GM12875 (cell line): ENCODE measurements at regions not wholly inside any gene's neighbourhood (a gene's known extent, or its start where the extent isn't known, plus 50 kb on each side); places are given as distances from the start of the nearest gene placed in this dataset.

Experiments
- H3K4me3 ChIP-seq: one replicate; pipeline ENCODE4 v1.5.1; 2011; ENCODE audit warnings: low read depth, low read length, control low read depth
- TF ChIP-seq, protein P1 (sequence below): IDR thresholded peaks from 2 replicates; pipeline ENCODE4 v1.5.1; 2011; ENCODE audit warnings: low read depth, mild to moderate bottlenecking, control low read depth, inconsistent platforms, low read length, moderate library complexity, borderline replicate concordance; ENCODE audit not compliant: insufficient read depth

DNA sequence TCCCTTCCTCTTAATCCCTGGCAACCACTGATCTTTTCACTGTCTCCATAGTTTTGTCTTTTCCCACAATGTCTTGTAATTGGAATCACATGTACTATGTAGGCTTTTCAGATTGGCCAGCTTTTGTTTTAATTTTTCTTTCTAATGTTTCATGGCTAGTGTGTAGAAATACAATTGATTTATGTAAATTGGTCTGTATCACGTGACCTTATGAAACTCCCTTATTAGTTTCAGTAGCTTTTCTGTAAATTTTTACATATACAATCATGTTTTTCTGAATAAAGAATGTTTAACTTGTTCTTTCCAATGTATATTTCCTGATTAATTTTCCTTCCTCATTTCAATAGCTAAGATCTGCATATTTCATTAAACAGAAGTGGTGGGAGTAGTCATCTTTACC is 319.3 kb downstream of the MDFIC start:
- TF ChIP-seq, protein P1, sequence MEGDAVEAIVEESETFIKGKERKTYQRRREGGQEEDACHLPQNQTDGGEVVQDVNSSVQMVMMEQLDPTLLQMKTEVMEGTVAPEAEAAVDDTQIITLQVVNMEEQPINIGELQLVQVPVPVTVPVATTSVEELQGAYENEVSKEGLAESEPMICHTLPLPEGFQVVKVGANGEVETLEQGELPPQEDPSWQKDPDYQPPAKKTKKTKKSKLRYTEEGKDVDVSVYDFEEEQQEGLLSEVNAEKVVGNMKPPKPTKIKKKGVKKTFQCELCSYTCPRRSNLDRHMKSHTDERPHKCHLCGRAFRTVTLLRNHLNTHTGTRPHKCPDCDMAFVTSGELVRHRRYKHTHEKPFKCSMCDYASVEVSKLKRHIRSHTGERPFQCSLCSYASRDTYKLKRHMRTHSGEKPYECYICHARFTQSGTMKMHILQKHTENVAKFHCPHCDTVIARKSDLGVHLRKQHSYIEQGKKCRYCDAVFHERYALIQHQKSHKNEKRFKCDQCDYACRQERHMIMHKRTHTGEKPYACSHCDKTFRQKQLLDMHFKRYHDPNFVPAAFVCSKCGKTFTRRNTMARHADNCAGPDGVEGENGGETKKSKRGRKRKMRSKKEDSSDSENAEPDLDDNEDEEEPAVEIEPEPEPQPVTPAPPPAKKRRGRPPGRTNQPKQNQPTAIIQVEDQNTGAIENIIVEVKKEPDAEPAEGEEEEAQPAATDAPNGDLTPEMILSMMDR = no peak
- H3K4me3 ChIP-seq = no peak overlapping the region

DNA sequence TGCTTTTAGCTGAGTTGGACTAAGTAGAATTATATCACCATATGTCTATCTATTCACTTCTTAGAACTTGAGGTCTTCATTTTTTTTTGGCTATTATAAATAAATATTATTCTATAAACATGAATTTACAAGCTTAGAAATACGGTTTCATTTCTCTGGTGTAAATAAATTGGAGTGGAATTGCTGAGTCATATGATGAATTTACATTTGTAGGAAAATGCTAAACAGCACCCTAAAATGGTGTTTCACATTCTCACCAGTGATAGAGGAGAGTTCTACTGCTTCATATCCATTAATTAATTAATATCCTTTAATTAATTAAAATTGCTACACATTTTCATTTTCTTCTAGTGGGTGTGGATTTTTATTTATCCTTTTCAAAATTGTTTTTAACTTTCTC is 318.3 kb downstream of the MDFIC start:
- TF ChIP-seq, protein P1 = no peak
- H3K4me3 ChIP-seq = no peak overlapping the region

DNA sequence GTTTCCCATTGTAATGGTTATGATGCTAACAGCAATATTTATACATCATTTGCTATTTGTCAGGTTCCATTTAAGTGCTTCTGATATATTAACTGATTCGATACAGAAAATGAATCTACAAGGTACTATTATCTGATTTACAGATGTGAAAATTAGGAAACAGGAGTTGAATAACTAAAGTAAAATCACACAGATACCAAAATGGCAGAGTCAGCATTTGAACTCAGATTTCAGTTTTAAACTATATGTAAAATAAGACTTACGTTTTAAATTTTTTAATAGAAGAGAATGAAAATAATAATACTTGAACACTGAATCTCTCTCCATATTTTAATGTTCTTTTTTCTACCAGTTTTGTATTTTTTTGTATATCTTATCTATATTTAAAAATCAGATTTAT is 313.2 kb downstream of the MDFIC start:
- TF ChIP-seq, protein P1 = no peak
- no peak overlapping the region for H3K4me3 ChIP-seq

DNA sequence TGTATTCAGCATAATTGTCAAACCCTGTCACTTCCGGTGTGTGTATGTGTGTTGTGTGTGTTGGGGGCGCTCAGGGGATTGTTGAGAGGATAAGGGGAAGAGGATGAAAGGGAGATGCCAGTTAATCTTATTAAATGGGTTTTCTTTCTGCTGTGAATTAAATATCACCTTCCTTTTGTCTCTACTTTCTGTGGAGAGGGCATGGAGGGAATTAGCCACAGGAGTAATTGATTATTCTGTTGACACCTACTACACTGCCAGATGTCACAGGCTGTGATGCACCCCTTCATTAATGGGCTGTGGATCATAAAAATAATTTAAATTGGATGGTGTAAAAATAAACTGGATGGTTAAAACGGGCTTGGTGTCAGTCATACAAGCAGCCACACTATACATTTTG is 311.9 kb downstream of the MDFIC start:
- H3K4me3 ChIP-seq = no peak overlapping the region
- TF ChIP-seq, protein P1 = no peak

DNA sequence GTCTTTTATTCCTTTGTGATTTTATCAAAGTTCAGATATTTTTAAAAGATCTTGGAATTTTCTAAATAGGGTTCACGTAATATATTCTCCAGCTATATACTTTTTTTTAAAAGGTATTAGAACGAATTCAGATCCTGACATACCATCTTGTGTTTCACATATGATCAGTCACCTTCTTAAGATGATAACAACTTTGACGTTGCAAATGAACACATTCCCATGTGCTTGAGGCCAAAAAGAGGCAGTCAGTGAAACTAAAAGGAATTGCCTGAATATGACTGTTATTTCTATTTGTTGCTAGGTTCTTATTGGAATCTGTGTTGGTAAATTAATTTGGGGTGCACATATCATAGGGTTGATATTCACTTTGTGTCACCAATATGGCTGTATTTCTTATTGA is 310.1 kb downstream of the MDFIC start:
- no peak overlapping the region for H3K4me3 ChIP-seq
- TF ChIP-seq, protein P1 = no peak

DNA sequence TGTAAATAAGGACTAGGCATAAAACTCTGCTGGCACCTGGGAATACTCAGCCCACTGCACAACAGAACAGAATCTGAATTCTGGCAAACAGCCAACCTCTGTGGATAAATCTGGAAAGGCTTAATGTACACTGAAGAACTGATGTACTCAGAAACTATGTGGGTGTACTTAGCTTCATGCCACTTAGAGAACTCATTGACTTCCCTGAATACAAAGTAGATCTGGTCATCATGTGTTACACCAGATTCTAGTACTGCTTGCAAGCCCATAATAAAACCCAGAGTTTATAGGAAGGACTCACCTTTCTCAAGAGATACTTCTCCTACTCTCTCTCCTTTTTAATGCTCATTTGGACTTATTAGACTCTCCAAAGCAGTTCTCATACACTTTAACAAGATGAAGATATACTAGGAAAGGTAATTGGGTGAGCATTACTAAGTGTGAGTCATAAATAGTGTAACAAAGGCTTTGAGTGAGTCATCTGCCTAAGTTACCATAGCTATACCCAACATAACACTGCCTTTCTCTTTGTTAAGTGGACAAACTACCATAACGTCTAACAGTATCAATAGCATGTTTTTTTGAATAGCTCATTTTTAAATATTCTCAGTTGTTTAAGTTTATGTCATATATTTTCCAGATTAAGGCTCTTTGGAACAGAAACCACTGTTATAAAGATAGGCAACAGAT is 309.1 kb downstream of the MDFIC start:
- no peak overlapping the region for H3K4me3 ChIP-seq
- TF ChIP-seq, protein P1 = no peak

DNA sequence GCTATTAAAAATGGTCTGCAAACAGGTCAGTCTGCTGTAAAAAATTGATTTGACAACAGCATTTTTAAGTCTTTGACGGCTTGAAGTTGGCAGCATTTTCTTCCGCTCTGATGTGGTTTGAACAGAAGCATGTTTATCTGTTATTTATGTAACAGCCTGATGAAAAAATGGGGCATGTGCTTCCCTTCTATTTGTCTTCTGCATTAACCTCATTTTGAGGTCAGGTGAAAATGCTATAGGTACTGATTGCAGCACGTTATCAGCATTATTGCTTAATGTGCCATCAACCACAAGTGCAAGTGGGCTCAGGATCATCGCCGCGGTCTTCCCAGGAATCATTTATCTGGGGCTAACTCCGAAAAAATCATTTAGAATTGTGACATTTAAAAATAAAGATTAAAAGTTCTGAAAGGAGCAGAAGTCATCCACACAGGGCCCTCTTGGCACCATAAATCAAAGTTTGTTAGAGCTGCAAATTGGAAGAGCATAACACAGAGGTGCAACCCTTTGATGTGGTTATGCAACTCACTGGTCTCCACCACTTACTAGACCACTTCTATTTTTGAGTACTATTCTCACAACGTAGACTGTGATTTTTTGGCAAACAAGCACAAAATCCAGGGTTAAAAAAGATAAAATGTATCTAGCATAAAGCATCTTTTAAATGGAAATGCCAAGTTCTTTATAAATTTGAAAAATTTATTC is 307.7 kb downstream of the MDFIC start:
- H3K4me3 ChIP-seq = no peak overlapping the region
- TF ChIP-seq, protein P1 = no peak
